ENCODE measurements at regions not wholly inside any gene's neighbourhood (a gene's known extent, or its start where the extent isn't known, plus 50 kb on each side); places are given as distances from the start of the nearest gene placed in this dataset.
A peak's percentile ranks its signal among the peaks of the same experiment; 100 is the strongest.

DNA sequence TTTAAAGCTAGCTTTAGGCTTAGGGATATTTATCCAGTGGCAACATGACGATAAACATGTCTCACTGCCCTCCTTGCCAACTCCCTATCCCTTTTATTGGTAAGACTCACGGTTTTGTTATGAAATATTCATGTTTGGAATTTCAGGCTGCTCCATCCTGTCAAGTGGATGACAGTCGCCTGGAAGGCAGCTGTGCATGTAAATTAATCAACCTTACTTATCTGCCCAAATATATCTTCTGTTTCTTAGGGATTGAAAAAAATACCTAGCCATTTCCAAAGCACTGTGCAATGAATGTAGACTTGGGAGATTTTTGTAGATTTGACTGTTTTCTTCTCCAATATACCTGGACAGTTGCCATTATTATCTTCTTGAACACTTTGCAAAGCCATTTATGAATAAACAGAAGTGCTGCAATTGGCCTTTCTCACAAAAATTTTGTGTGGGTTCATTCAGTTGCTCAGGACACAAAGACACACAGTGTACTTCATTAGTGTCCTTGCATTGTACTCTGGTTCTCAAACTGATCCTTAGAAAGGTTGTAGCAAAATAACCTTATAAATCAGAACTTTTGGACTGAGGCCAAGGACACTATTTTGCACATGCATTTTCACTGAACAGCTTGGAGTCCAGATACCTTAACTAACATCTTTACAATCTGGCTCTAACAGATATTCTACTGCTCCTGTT is 889.4 kb upstream of the SEMA6A start:
- no peak for DNase-seq

DNA sequence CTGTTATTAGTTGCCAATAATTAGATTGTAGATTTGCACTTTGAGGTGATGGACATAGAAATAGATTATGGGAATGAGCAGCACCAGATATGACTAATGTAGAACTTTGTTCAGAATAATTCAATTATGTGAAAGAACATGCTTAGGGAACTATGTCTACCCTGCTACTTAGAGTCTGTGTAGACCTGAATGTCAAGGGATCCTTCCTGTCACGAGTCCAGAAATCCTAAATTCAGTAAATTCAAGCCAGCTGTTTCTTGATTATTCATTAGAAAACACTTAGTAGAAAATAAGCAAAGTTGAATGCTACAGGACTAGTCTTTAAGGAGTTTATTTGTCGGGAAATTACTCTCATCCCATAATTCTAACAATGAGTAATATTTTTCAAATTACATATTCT is 887.3 kb upstream of the SEMA6A start:
- DNase-seq, result no peak

DNA sequence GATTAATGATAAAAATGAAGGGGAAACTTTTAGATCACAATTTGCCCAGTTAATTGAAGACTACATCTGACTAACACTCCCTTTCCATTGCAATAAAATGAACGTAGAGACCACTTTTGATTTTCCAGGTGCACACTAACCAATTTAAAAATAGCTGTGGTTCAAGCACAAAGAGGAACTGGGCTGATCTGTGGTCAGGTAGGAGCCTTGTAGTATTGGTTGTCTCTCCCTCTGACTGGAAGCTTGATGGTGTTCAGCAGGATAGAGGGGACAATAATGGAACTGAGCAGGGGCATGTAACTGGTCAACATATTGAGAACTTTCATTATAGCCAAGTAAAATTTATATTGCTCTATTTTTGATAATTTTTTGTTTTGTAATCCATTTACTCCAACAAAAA is 886.8 kb upstream of the SEMA6A start:
- no peak for DNase-seq

- no peak for DNase-seq
Observed at GRCh38 chr5:117457656-117458055, 883.0 kb upstream of the SEMA6A start.

GRCh38 chr5:117456866-117457470 is 882.3 kb upstream of the SEMA6A start:
- DNase-seq, result no peak

- no peak for DNase-seq
Observed at GRCh38 chr5:117455236-117456233, 880.9 kb upstream of the SEMA6A start.

GRCh38 chr5:117454716-117455212 is 880.1 kb upstream of the SEMA6A start:
- peak; percentile 72 for DNase-seq

GRCh38 chr5:117436846-117437245 is 862.2 kb upstream of the SEMA6A start:
- no peak for DNase-seq

GRCh38 chr5:117435203-117435602 is 860.6 kb upstream of the SEMA6A start:
- no peak for DNase-seq

GRCh38 chr5:117434254-117434653 is 859.6 kb upstream of the SEMA6A start:
- no peak for DNase-seq

- DNase-seq, result no peak
Observed at GRCh38 chr5:117433818-117434217, 859.2 kb upstream of the SEMA6A start.

GRCh38 chr5:117431091-117431490 is 856.5 kb upstream of the SEMA6A start:
- no peak for DNase-seq

GRCh38 chr5:117425163-117425562 is 850.5 kb upstream of the SEMA6A start:
- no peak for DNase-seq

DNA sequence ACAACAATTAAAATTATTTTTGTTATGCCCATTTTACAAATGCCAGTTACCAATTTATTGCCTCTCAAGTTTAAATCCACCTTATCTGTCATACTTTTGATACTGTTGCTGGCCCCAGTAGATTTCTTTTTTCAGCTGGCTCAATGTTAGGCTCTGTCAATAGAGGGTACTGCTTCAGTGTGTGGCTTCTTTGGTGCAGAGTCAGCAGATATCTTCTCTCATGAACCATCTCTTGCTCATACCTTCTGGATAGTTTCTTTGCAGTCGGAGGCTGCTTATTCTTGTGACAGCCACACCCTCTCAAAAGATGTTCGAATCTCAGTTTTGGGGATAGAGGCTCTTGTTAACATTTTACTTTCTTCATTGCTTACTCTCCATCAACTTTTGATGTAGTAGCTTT is 849.9 kb upstream of the SEMA6A start:
- DNase-seq, result no peak

DNA sequence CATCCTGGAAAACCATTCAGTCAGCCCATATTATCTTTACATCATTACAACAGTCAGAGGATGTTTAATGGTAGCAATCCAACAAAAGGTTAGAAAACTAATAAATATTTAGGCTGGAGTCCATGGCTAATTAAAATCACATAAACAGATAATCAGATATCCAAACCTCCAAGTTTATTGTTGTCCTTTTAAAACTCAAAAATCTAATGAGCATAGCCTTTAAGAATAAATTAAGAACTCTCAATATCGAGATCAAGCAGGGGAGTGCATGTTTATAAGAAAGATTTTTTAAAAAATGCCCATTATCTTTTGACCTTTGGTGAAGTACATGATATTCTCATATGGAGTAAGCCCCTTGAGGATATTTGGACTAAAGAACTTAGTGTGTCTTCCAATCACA is 842.9 kb upstream of the SEMA6A start:
- DNase-seq, result no peak

DNA sequence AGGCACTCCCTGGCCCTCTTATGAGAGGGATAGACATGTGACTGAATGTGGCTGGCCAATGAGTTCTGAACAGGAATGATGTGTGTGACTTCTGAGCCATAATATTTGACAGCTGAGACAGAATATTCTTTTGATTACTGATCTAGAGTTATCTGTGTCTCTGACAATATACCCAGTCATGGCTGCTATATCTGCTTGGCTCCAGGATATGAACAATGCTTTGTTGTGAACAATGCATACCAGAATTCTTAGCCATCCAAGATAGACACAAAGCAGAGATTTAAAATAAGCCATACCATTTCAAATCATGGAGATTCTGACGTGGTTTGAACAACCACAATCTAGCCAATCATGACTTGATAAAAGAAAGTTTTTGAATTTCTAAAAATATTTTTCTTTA is 840.3 kb upstream of the SEMA6A start:
- no peak for DNase-seq

- no peak for DNase-seq
Observed at GRCh38 chr5:117411701-117412100, 837.1 kb upstream of the SEMA6A start.

- no peak for DNase-seq
Observed at GRCh38 chr5:117405197-117405596, 830.6 kb upstream of the SEMA6A start.

DNA sequence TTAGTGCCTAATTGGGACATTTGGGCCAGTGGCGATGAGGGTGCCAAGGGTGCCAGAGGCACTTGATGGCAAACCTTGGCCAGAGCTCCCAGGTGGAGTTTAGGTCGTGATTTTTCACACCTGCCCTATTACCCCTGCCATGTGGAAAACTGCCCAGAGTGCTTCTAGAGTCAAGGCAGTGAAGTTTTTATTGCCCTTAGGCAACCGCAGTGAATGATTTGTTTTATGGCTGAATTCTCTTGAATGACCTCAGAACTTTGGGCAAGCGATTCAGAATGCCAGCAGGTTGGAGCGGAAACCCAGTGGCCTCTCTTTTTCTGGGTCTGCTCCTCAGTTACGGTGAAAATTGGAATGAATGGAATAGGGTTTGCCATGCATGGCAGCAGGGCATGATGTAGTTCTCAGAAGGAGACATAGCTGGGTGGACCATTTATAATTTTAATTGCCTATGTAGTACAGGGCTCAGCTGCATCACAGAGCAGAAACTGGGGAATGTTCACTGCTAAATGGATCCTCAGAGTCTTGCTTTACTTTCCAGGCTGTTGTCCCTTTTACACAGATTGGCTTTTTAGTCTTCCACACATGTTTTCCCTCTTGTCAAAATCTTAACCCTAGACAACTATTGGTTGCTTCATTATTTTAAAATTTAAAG is 820.0 kb upstream of the SEMA6A start:
- DNase-seq, result no peak

GRCh38 chr5:117393125-117393524 is 818.5 kb upstream of the SEMA6A start:
- DNase-seq, result no peak

DNA sequence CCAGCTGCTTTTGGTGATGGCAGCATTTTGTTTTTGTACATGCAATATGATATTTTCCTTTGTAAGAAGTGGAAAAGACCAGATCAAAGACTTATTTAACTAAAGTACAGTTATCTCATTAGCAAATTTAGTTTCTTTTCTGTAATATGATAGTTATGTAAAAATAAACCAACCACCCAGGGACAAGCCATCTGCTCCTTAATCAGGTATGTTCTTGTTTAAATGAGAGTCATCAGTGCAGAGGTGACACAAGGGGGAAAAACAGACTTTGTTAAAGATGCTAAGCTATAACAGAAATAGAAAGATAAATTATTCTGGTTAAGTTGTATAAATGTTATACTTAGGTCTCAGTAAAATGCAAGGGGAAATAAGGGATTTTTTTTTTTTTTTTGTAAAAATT is 805.7 kb upstream of the SEMA6A start:
- no peak for DNase-seq

DNA sequence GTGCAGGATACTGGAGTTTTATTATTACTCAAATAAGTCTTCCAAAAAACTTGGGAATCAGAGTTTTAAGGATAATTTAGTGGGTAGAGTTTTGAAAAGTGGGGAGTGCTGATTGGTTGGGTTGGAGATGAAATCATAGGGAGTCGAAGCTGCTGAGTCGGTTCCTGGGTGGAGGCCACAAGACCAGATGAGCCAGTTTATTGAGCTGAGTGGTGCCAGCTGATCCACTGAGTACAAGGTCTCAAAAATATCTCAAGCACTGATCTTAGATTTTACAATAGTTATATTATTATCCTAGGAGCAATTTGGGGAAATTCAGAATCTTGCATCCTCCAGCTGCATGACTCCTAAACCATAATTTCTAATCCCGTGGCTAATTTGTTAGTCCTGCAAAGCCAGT is 804.9 kb upstream of the SEMA6A start:
- DNase-seq, result no peak

GRCh38 chr5:117376748-117377147 is 802.1 kb upstream of the SEMA6A start:
- DNase-seq, result no peak

Measured in activated effector memory CD4-positive, alpha-beta T cell treated with anti-CD3 and anti-CD28 coated beads, Interleukin-2, amount 50 U/mL, for 16 hours (primary cell).